ENCODE measurements at regions not wholly inside any gene's neighbourhood (a gene's known extent, or its start where the extent isn't known, plus 50 kb on each side); places are given as distances from the start of the nearest gene placed in this dataset.

- no peak overlapping the region for H3K9ac ChIP-seq (ENCODE audit: low read length)
- H4K20me1 ChIP-seq (ENCODE audit: insufficient read depth, low read length): no peaks in the 10 kb centered on the region
- H3K4me1 ChIP-seq (ENCODE audit: insufficient read depth, low read length, severe bottlenecking): peaks cover 15% of the 10 kb centered on the region
- H3K27me3 ChIP-seq (ENCODE audit: insufficient read depth, low read length): no peaks in the 10 kb centered on the region
- no peaks in the 10 kb centered on the region for H3K9me2 ChIP-seq (ENCODE audit: low read depth, low read length)
- no peak overlapping the region for H3K27ac ChIP-seq (ENCODE audit: low read depth, low read length, poor library complexity, severe bottlenecking)
- H3F3A ChIP-seq (ENCODE audit: insufficient read depth, low read length): no peaks in the 10 kb centered on the region
- no peaks in the 10 kb centered on the region for H3K36me3 ChIP-seq (ENCODE audit: insufficient read depth, low read length)
- H3K79me2 ChIP-seq (ENCODE audit: insufficient read depth, low read length): no peaks in the 10 kb centered on the region
- peaks cover 5% of the 10 kb centered on the region; the same call in 1 of the 2 replicates for H3K9me3 ChIP-seq (ENCODE audit: low read length)
- no peak for TF ChIP-seq CTCF (IDR thresholded peaks at IDR 0.05; ENCODE audit: low read length)
- no peak for TF ChIP-seq EZH2 (IDR thresholded peaks at IDR 0.05; ENCODE audit: borderline replicate concordance, low read length)
- H3K4me3 ChIP-seq (ENCODE audit: low read depth, low read length, poor library complexity, severe bottlenecking): no peak overlapping the region
- no peak overlapping the region for H3K4me2 ChIP-seq (ENCODE audit: low read length)
- H2AFZ ChIP-seq (ENCODE audit: low read length): no peak overlapping the region
These were observed 188.5 kb downstream of the SPRY1 start for GRCh38 chr4:123585111-123585510.

- Histone ChIP-seq H3K27ac (ENCODE audit: low read depth, low read length, poor library complexity, severe bottlenecking) (no peak overlapping the region), H3K9me3 (ENCODE audit: low read length) (no peaks in the 10 kb centered on the region; the same call in 1 of the 2 replicates), H3K79me2 (ENCODE audit: insufficient read depth, low read length) (no peaks in the 10 kb centered on the region), H4K20me1 (ENCODE audit: insufficient read depth, low read length) (no peaks in the 10 kb centered on the region), H3K36me3 (ENCODE audit: insufficient read depth, low read length) (no peaks in the 10 kb centered on the region), H3K9ac (ENCODE audit: low read length) (no peak overlapping the region), H3K9me2 (ENCODE audit: low read depth, low read length) (no peaks in the 10 kb centered on the region), H3K4me2 (ENCODE audit: low read length) (no peak overlapping the region), H2AFZ (ENCODE audit: low read length) (0 out of 2 replicates have a peak overlapping the region, but pooled peaks have one; percentile 34), H3K4me3 (ENCODE audit: low read depth, low read length, poor library complexity, severe bottlenecking) (no peak overlapping the region), H3F3A (ENCODE audit: insufficient read depth, low read length) (no peaks in the 10 kb centered on the region), H3K4me1 (ENCODE audit: insufficient read depth, low read length, severe bottlenecking) (peaks cover 15% of the 10 kb centered on the region), H3K27me3 (ENCODE audit: insufficient read depth, low read length) (no peaks in the 10 kb centered on the region)
- no peak for TF ChIP-seq CTCF (IDR thresholded peaks at IDR 0.05; ENCODE audit: low read length)
- TF ChIP-seq EZH2 (IDR thresholded peaks at IDR 0.05; ENCODE audit: borderline replicate concordance, low read length): no peak
These were observed 191.4 kb downstream of the SPRY1 start for GRCh38 chr4:123587983-123588494.

- no peaks in the 10 kb centered on the region for H4K20me1 ChIP-seq (ENCODE audit: insufficient read depth, low read length)
- peaks cover 15% of the 10 kb centered on the region for H3K4me1 ChIP-seq (ENCODE audit: insufficient read depth, low read length, severe bottlenecking)
- H3K4me3 ChIP-seq (ENCODE audit: low read depth, low read length, poor library complexity, severe bottlenecking): no peak overlapping the region
- TF ChIP-seq CTCF (IDR thresholded peaks at IDR 0.05; ENCODE audit: low read length): no peak
- TF ChIP-seq EZH2 (IDR thresholded peaks at IDR 0.05; ENCODE audit: borderline replicate concordance, low read length): no peak
- H3K9ac ChIP-seq (ENCODE audit: low read length): no peak overlapping the region
- H3F3A ChIP-seq (ENCODE audit: insufficient read depth, low read length): no peaks in the 10 kb centered on the region
- no peaks in the 10 kb centered on the region for H3K79me2 ChIP-seq (ENCODE audit: insufficient read depth, low read length)
- no peak overlapping the region for H3K4me2 ChIP-seq (ENCODE audit: low read length)
- no peaks in the 10 kb centered on the region for H3K27me3 ChIP-seq (ENCODE audit: insufficient read depth, low read length)
- H3K9me3 ChIP-seq (ENCODE audit: low read length): no peaks in the 10 kb centered on the region; the same call in 1 of the 2 replicates
- H2AFZ ChIP-seq (ENCODE audit: low read length): 0 out of 2 replicates have a peak overlapping the region, but pooled peaks have one; percentile 34
- H3K27ac ChIP-seq (ENCODE audit: low read depth, low read length, poor library complexity, severe bottlenecking): no peak overlapping the region
- no peaks in the 10 kb centered on the region for H3K36me3 ChIP-seq (ENCODE audit: insufficient read depth, low read length)
- H3K9me2 ChIP-seq (ENCODE audit: low read depth, low read length): no peaks in the 10 kb centered on the region
These were observed 192.1 kb downstream of the SPRY1 start for GRCh38 chr4:123588631-123589241.
